SH-SY5Y (cell line): ENCODE measurements at regions not wholly inside any gene's neighbourhood (a gene's known extent, or its start where the extent isn't known, plus 50 kb on each side); places are given as distances from the start of the nearest gene placed in this dataset.

Experiments used
- GATA2 ChIP-seq: IDR thresholded peaks from 2 replicates; pipeline ENCODE4 v1.6.1; 2011; ENCODE audit warnings: mild to moderate bottlenecking, low read depth, low read length
- GATA3 ChIP-seq: IDR thresholded peaks from 2 replicates; pipeline ENCODE4 v1.6.1; 2011; ENCODE audit warnings: low read depth, mild to moderate bottlenecking, low read length, moderate library complexity

- no peak for TF ChIP-seq GATA2
- no peak for TF ChIP-seq GATA3
These were observed 334.2 kb downstream of the KLF12 start for GRCh38 chr13:73800011-73800410.

DNA sequence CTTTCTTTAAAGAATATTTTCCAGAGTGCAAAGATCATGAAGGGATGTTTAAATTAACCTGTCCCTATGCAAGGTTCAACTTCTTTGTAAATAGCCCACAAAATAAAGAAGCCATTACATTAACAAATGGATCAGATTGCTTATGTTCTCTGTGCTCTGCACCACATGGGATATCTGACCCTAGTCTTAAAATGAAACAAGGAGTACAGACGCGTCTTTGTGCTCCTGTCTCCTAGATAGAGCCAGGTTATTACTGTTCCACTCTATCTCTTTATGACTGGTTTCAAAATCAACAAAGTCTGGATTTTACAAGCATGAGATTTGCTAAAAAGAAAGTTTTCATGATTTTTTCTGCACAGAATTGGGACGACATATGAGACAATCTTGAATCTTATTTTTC is 339.4 kb downstream of the KLF12 start:
- TF ChIP-seq GATA2 (no peak), GATA3 (no peak)

GRCh38 chr13:73793361-73793760 is 340.8 kb downstream of the KLF12 start:
- no peak for TF ChIP-seq GATA3
- no peak for TF ChIP-seq GATA2

DNA sequence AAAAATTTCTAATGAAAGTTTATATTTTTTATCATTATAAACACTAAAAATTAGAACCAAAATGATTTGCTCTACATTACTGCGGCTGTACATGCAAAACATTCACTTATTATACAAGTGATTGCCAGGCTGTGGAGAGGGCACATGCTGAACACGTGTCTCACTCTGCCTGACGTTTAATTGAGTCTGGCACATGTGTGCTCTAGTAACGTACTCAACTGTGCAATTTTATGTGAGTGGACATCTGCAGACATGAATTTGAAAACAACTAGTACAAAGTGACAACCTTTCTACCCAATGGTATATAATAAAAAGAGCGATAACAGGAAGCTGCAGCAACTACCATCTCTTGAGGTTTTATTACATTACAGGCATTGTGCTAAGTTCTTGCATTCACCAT is 341.4 kb downstream of the KLF12 start:
- TF ChIP-seq GATA2 (no peak), GATA3 (no peak)

GRCh38 chr13:73782450-73783449 is 351.5 kb downstream of the KLF12 start:
- no peak for TF ChIP-seq GATA3
- TF ChIP-seq GATA2: no peak

DNA sequence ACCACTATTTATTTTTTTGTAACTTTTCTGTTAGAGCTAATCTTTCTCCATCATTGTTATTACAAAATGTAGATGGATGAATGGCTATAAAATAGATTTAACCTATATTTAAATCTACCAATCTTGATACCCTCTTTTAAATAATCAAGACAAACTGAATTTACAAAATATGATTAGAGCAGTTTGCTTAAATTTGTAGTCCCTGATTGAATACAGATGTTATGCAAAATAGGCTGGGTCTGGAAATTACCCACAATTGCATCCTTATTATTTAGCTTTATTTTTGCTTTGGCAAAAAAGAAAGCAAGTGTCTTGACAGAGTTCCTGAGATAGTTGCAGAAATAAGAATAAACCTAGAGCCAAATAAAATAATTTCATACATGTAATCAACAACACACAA is 352.8 kb downstream of the KLF12 start:
- TF ChIP-seq GATA2 (no peak), GATA3 (no peak)

GRCh38 chr13:73779881-73780280 is 354.3 kb downstream of the KLF12 start:
- TF ChIP-seq GATA2: no peak
- no peak for TF ChIP-seq GATA3

- no peak for TF ChIP-seq GATA3
- no peak for TF ChIP-seq GATA2
These were observed 355.9 kb downstream of the KLF12 start for GRCh38 chr13:73778242-73778864.

- TF ChIP-seq GATA3 (no peak), GATA2 (no peak)
These were observed 357.1 kb downstream of the KLF12 start for GRCh38 chr13:73777134-73777533.

GRCh38 chr13:73776151-73776785 is 357.9 kb downstream of the KLF12 start:
- TF ChIP-seq GATA2: no peak
- TF ChIP-seq GATA3: no peak

GRCh38 chr13:73773168-73773549 is 361.0 kb downstream of the KLF12 start:
- TF ChIP-seq GATA3: no peak
- TF ChIP-seq GATA2: no peak

DNA sequence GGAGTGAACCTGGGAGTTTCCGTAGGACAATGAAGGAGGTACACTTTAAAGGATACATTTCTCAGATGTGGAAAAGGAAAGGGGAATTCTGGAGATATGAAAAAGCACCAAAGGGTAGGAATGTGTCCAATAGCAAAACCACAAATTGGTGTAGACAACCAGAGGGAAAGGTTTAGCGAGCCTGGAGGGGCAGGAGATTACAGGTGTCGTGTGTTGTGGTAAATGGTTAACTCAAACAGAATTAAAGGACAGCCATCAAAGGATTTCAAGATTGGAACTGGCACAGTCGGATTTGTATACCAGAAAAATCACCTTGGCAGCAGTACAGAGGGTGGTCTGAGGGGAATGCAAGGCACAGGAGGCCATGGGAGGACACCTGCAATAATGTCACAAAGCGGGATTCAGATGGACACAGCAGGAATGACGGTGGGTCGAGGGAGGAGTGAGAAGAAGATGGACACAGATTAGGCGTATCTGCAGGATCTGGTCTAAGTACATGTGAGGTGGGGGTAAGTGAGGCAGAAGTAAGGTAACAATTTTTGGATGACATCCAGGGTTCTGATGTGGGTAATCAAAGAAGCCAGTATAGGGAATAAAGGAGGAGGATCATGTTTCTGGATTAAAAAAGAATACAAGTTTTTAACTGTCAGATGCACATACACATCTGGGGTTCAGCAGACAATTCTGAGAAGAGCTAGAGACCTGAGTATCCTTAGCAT is 361.6 kb downstream of the KLF12 start:
- no peak for TF ChIP-seq GATA3
- TF ChIP-seq GATA2: no peak

DNA sequence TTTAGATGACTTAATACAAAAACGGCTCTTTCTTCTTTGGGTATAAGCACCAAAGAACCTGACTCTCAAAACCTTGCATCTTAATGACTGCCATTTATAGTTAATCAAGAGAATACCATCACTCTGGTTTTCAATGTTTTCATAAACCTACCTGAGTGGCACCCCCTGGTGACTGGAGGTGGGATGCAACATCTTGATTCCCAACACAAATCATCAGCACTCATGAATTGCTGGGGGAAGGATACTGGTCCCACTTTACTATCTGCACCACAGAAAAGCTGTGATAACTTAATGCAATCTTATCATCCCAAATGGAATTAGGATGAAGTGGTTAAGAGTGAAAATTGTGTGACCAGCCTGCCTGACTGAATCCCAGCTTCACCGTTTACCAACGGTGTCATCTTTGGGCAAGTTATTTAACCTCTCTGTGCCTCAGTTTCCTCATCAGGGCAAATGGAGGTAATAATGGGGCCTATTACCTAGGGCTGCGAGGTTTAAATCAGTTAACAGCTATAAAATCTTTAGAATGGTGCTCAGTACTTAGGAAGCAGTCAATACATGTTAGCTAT is 366.4 kb downstream of the KLF12 start:
- TF ChIP-seq GATA3: no peak
- TF ChIP-seq GATA2: no peak

DNA sequence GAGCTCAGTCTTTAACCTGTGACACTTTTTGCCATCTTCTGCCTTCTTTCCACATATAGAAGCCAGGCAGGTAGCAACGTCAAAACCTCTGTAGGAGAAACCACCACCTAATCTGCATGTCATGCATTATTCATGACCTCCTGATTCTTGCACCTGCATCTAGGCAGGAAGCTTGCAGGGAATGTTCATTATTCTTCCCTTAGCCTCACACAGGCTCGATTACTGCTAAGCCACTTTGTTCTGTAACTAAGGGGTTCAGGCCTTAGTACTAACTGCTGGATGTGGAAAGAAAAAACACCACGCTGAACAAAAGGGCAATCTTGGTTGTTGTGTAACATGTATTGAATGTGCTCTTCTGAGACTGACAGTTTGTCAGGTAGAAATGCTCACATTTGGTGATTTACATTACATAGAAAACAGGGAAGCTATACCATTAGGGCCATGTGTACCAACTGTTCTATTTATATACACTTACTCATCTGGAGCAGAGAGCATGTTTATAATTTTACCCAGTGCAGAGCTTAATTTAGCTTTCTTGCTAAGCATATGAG is 366.9 kb downstream of the KLF12 start:
- TF ChIP-seq GATA3 (no peak), GATA2 (no peak)

DNA sequence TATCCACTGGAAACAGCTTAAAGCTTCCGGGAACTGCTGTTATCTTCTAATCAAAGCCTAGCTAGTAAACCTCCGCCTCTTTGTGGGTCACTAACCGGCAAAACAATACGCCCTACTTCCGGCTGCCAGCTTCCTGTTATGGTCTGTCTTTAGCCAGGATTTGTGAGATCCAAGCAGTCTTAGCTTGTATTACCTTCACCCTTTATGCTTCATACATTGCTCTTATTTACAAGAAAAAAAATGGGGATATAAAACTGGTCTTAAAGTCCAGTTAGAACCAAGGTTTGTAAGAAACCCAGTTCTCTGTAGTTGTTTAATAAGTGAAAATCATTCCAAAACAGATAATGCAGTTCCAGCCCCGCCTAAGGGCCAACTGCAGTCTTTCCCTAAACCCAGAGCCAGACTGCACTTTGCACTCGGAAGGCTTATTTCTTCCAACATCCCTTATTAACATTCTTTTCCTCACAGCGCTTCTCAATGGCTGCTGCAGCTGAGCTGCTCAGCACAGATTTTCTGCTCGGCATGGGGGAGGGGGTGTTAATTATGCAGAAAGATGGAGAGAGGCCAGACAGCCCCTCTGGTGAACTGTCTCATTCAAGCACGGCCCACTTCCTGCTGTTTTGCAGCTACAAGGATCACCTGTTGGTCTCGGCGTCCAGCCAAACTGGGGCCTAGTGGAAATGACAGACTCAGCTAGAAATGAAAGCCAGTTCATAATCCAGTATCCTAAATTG is 368.4 kb downstream of the KLF12 start:
- peak; percentile 81; the same call in 1 of the 2 replicates for TF ChIP-seq GATA3
- peak; percentile 89 for TF ChIP-seq GATA2
